ENCODE measurements at regions not wholly inside any gene's neighbourhood (a gene's known extent, or its start where the extent isn't known, plus 50 kb on each side); places are given as distances from the start of the nearest gene placed in this dataset.

DNA sequence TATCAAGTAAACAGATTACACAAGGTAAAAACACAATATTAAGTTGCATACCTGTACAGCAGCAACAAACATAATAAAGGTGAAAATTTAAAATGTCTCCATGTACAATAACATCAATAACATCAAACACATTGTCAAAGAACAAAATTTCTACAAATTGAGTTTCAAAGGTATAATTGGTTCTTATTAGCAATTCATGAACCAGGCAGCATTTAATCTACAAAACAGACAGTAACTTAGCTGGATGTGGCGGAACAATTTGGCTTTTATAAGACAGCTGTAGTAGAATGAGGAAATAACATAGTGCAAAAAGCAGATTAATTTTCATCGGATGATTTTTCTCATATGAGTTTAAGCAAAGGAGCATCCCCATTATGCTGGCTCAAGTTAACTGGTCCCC, 1176.8 kb downstream of the EFNA5 start:
- Mint-ChIP-seq H3K9me3 (ENCODE audit: unreplicated experiment) (no peaks in the 10 kb centered on the region), H3K36me3 (ENCODE audit: insufficient read depth, unreplicated experiment) (peaks cover 6% of the 10 kb centered on the region), H3K4me3 (ENCODE audit: unreplicated experiment) (no peak overlapping the region), H3K4me1 (ENCODE audit: insufficient read depth, unreplicated experiment) (no peaks in the 10 kb centered on the region), H3K27me3 (ENCODE audit: insufficient read depth, unreplicated experiment) (no peaks in the 10 kb centered on the region), H3K27ac (ENCODE audit: low read depth, unreplicated experiment) (no peak overlapping the region)
- ChIA-PET POLR2A (no interaction called here), CTCF (no interaction called here)
- no TSS peak for BruUV-seq (replicated peaks)
- TF ChIP-seq, protein P1, sequence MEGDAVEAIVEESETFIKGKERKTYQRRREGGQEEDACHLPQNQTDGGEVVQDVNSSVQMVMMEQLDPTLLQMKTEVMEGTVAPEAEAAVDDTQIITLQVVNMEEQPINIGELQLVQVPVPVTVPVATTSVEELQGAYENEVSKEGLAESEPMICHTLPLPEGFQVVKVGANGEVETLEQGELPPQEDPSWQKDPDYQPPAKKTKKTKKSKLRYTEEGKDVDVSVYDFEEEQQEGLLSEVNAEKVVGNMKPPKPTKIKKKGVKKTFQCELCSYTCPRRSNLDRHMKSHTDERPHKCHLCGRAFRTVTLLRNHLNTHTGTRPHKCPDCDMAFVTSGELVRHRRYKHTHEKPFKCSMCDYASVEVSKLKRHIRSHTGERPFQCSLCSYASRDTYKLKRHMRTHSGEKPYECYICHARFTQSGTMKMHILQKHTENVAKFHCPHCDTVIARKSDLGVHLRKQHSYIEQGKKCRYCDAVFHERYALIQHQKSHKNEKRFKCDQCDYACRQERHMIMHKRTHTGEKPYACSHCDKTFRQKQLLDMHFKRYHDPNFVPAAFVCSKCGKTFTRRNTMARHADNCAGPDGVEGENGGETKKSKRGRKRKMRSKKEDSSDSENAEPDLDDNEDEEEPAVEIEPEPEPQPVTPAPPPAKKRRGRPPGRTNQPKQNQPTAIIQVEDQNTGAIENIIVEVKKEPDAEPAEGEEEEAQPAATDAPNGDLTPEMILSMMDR (IDR thresholded peaks at IDR 0.05; ENCODE audit: unreplicated experiment): no peak
- intact Hi-C loops (cut with micrococcal nuclease): no loop called here
- no peak for DNase-seq (ENCODE audit: unreplicated experiment)

DNA sequence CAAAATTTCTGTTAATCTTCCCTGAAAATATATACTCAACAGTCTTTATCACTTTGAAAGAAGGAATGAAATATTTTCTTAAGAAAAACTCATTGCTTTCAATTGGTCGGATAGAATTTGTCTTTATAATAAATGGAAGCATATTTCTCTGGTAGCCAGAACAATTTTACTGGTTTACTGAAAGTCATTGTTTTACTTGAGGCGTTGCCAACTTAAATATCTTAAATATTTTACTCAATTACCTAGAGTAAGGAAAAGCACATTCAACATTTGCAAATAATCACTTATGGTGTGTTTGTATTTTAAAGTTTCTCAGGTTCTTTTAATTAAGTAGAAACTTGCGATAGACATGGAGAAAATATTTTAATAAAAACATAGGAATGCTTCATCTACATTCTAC, 1181.7 kb downstream of the EFNA5 start:
- H3K27me3 Mint-ChIP-seq (ENCODE audit: insufficient read depth, unreplicated experiment): no peaks in the 10 kb centered on the region
- TF ChIP-seq, protein P1 (IDR thresholded peaks at IDR 0.05; ENCODE audit: unreplicated experiment): no peak
- H3K4me3 Mint-ChIP-seq (ENCODE audit: unreplicated experiment): no peak overlapping the region
- CTCF ChIA-PET: interaction anchor here (0.6 to 0.7 kb wide), 2 partner anchors 8 to 987 kb away, joined by 4 to 5 read pairs; no protein-coding TSS in a partner anchor
- no peak for DNase-seq (ENCODE audit: unreplicated experiment)
- intact Hi-C loops (cut with micrococcal nuclease): no loop called here
- BruUV-seq (replicated peaks): no TSS peak
- no peak overlapping the region for H3K27ac Mint-ChIP-seq (ENCODE audit: low read depth, unreplicated experiment)
- H3K36me3 Mint-ChIP-seq (ENCODE audit: insufficient read depth, unreplicated experiment): no peaks in the 10 kb centered on the region
- POLR2A ChIA-PET: no interaction called here
- H3K9me3 Mint-ChIP-seq (ENCODE audit: unreplicated experiment): no peaks in the 10 kb centered on the region
- H3K4me1 Mint-ChIP-seq (ENCODE audit: insufficient read depth, unreplicated experiment): no peaks in the 10 kb centered on the region

DNA sequence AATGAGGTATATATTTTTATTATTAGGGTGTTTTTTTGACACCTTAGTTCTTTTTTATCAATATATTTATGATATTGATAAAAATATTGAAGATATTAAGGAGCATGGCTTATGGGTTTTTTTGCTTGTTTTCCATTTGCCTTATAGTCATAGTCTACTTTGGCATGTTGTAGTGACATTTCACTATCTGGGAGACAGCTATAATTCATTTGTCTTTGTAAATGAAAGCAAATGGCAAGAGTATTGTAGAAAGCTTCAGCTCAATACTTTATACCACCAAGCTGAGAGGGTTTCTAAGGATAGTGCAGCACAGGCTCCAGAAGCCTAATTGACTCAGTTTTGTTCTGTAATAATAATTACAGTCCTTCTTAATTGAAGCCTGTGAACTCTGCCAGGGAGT, 1182.3 kb downstream of the EFNA5 start:
- POLR2A ChIA-PET: no interaction called here

DNA sequence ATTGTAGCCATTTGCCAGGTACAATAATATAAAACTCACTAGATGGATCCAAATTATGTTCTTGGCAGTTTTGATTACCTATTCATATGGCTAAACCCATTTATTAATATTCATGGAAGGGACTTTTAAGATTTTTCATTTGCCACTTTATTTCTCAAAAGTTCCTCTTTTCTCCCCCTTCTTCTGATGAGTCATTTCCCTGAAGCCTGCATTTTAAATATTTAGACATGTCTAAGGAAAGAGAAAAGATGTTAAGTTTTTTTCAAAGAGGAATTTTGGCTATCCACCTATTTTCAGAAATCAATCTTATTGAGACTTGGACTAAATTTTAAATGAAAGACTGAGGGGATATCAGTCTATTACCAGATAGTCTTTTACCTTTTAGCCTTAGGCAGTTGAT, 1189.4 kb downstream of the EFNA5 start:
- Mint-ChIP-seq H3K27me3 (ENCODE audit: insufficient read depth, unreplicated experiment) (no peaks in the 10 kb centered on the region), H3K4me3 (ENCODE audit: unreplicated experiment) (no peak overlapping the region), H3K27ac (ENCODE audit: low read depth, unreplicated experiment) (no peak overlapping the region), H3K4me1 (ENCODE audit: insufficient read depth, unreplicated experiment) (peaks cover 6% of the 10 kb centered on the region), H3K36me3 (ENCODE audit: insufficient read depth, unreplicated experiment) (no peaks in the 10 kb centered on the region), H3K9me3 (ENCODE audit: unreplicated experiment) (no peaks in the 10 kb centered on the region)
- TF ChIP-seq, protein P1 (IDR thresholded peaks at IDR 0.05; ENCODE audit: unreplicated experiment): no peak
- POLR2A ChIA-PET: no interaction called here
- CTCF ChIA-PET: interaction anchor here (0.7 kb wide), 1 partner anchor 545 kb away, joined by 3 read pairs; no protein-coding TSS in a partner anchor
- BruUV-seq (replicated peaks): no TSS peak
- DNase-seq (ENCODE audit: unreplicated experiment): no peak
- intact Hi-C loops (cut with micrococcal nuclease): no loop called here

More for the DNA sequence above, 1182.3 kb downstream of the EFNA5 start:
- BruUV-seq (replicated peaks): no TSS peak
- CTCF ChIA-PET: no interaction called here
- no peaks in the 10 kb centered on the region for H3K9me3 Mint-ChIP-seq (ENCODE audit: unreplicated experiment)
- no peaks in the 10 kb centered on the region for H3K27me3 Mint-ChIP-seq (ENCODE audit: insufficient read depth, unreplicated experiment)
- TF ChIP-seq, protein P1 (IDR thresholded peaks at IDR 0.05; ENCODE audit: unreplicated experiment): no peak
- H3K36me3 Mint-ChIP-seq (ENCODE audit: insufficient read depth, unreplicated experiment): no peaks in the 10 kb centered on the region
- intact Hi-C loops (cut with micrococcal nuclease): no loop called here
- H3K4me3 Mint-ChIP-seq (ENCODE audit: unreplicated experiment): no peak overlapping the region
- H3K27ac Mint-ChIP-seq (ENCODE audit: low read depth, unreplicated experiment): no peak overlapping the region
- DNase-seq (ENCODE audit: unreplicated experiment): no peak
- H3K4me1 Mint-ChIP-seq (ENCODE audit: insufficient read depth, unreplicated experiment): no peaks in the 10 kb centered on the region

Data from MCF 10A (cell line).